Loucy (cell line): ENCODE measurements at regions not wholly inside any gene's neighbourhood (a gene's known extent, or its start where the extent isn't known, plus 50 kb on each side); places are given as distances from the start of the nearest gene placed in this dataset.

Source experiments
- CTCF ChIP-seq: fragments of 200-600 bp; sonication (generic); conservative IDR thresholded peaks from 2 replicates; pipeline ENCODE4 v1.5.1; 2014; ENCODE audit warnings: mild to moderate bottlenecking, antibody characterized with exemption, low read length
- EZH2phosphoT487 ChIP-seq: fragments of 200-600 bp; IDR thresholded peaks from 2 replicates; pipeline ENCODE4 v1.6.1; 2018; ENCODE audit warnings: antibody characterized with exemption, mild to moderate bottlenecking, moderate library complexity, borderline replicate concordance

- no peak for TF ChIP-seq CTCF
- TF ChIP-seq EZH2phosphoT487, result no peak
Observed at GRCh38 chr6:66526061-66526460, 819.0 kb upstream of the EYS start.
